ENCODE measurements at regions not wholly inside any gene's neighbourhood (a gene's known extent, or its start where the extent isn't known, plus 50 kb on each side); places are given as distances from the start of the nearest gene placed in this dataset.
"Not testable (repeated sequence)": the region's sequence is repeated elsewhere in the genome, so short reads cannot be mapped to it uniquely, and the experiment has no call there.

- no peak for DNase-seq
These were observed 122.3 kb upstream of the TMPRSS2 start for GRCh38 chr21:41630249-41630648.

- DNase-seq: no peak
These were observed 120.3 kb upstream of the TMPRSS2 start for GRCh38 chr21:41628256-41628655.

GRCh38 chr21:41627428-41627827 is 119.5 kb upstream of the TMPRSS2 start:
- DNase-seq: no peak

- no peak for DNase-seq
These were observed 118.1 kb upstream of the TMPRSS2 start for GRCh38 chr21:41626021-41626420.

- DNase-seq: no peak
These were observed 117.5 kb upstream of the TMPRSS2 start for GRCh38 chr21:41625428-41625827.

- no peak for DNase-seq
These were observed 116.8 kb upstream of the TMPRSS2 start for GRCh38 chr21:41624674-41625310.

GRCh38 chr21:41623945-41624344 is 116.0 kb upstream of the TMPRSS2 start:
- no peak for DNase-seq

GRCh38 chr21:41622831-41623548 is 115.0 kb upstream of the TMPRSS2 start:
- DNase-seq: no peak

- DNase-seq: no peak
These were observed 114.2 kb upstream of the TMPRSS2 start for GRCh38 chr21:41622201-41622600.

GRCh38 chr21:41621513-41621912 is 113.6 kb upstream of the TMPRSS2 start:
- no peak for DNase-seq

- DNase-seq: no peak
These were observed 113.0 kb upstream of the TMPRSS2 start for GRCh38 chr21:41620982-41621381.

GRCh38 chr21:41620541-41620940 is 112.6 kb upstream of the TMPRSS2 start:
- no peak for DNase-seq

GRCh38 chr21:41616031-41616591 is 108.2 kb upstream of the TMPRSS2 start:
- DNase-seq: no peak

- no peak for DNase-seq
These were observed 107.7 kb upstream of the TMPRSS2 start for GRCh38 chr21:41615613-41616012.

GRCh38 chr21:41614511-41614910 is 106.6 kb upstream of the TMPRSS2 start:
- DNase-seq: no peak

GRCh38 chr21:41613533-41613909 is 105.6 kb upstream of the TMPRSS2 start:
- DNase-seq: no peak

GRCh38 chr21:41612674-41613532 is 104.9 kb upstream of the TMPRSS2 start:
- DNase-seq: peak in 1 of 2 experiments; percentile 12

- no peak for DNase-seq
These were observed 104.1 kb upstream of the TMPRSS2 start for GRCh38 chr21:41611966-41612606.

GRCh38 chr21:41611441-41611840 is 103.5 kb upstream of the TMPRSS2 start:
- no peak for DNase-seq

- not testable (repeated sequence) for DNase-seq
These were observed 102.8 kb upstream of the TMPRSS2 start for GRCh38 chr21:41610840-41611115.

GRCh38 chr21:41610042-41610839 is 102.3 kb upstream of the TMPRSS2 start:
- DNase-seq: peak; percentile 4 to 36

GRCh38 chr21:41606706-41607105 is 98.7 kb upstream of the TMPRSS2 start:
- DNase-seq: no peak

All from NCI-H1930 (cell line).